HepG2 (cell line): ENCODE measurements at regions not wholly inside any gene's neighbourhood (a gene's known extent, or its start where the extent isn't known, plus 50 kb on each side); places are given as distances from the start of the nearest gene placed in this dataset.

Experiments
- ATAC-seq: fragments of 200-7000 bp; cut with Tn5 transposase; 3 replicates; pipeline ENCODE4 v1.9.1; 2020; ENCODE audit warnings: mild to moderate bottlenecking, moderate library complexity
- BruUV-seq: library from RNA; stranded (reverse); fragments of 400-500 nt; replicated peaks from 2 replicates; lab custom pipeline; 2021; lab: Mats Ljungman, UMichigan
- CTCF ChIA-PET: fragments of 300-600 bp; formaldehyde crosslinking; extraction: SDS; loops from one replicate; lab custom pipeline; 2021; ENCODE audit warnings: low total read pairs, inconsistent platforms, low intra/inter-chr PET ratio; lab: Yijun Ruan, JAX
- POLR2A ChIA-PET: fragments of 350-600 bp; sonication (Branson Sonifier 250); formaldehyde crosslinking; loops from one replicate; lab custom pipeline; 2020; ENCODE audit warnings: antibody characterized with exemption, inconsistent platforms; lab: Yijun Ruan, JAX
- DNase-seq: peaks from one replicate; pipeline ENCODE4 v3.0.0-alpha.2; 2015; ENCODE audit warnings: low spot score
- FAIRE-seq: peaks from 3 replicates; lab custom pipeline; 2011; peaks lifted over from hg19 to GRCh38; lab: Jason Lieb, UNC
- H2AFZ ChIP-seq: one replicate; pipeline ENCODE4 v1.6.1; 2011; ENCODE audit warnings: low read length, inconsistent platforms
- H3K27ac ChIP-seq: fragments of 300-600 bp; 3 replicates; pipeline ENCODE4 v1.8.0; 2011; ENCODE audit warnings: mixed run types, mild to moderate bottlenecking, mixed read lengths, low read length, inconsistent platforms; ENCODE audit not compliant: insufficient read depth; ENCODE audit errors: extremely low read length
- H3K27me3 ChIP-seq, 2 experiments: fragments of 200-600 bp in 1 of 2; 2 replicates in 1 of 2; 3 replicates in 1 of 2; pipeline versions ENCODE4 v1.6.0 to v1.8.0; 2011; ENCODE audit warnings: low read length in 2 of 2, mild to moderate bottlenecking in 2 of 2, moderate library complexity in 2 of 2, inconsistent platforms in 1 of 2; ENCODE audit not compliant: insufficient read depth in 2 of 2, control insufficient read depth in 1 of 2
- H3K36me3 ChIP-seq, 2 experiments: fragments of 200-600 bp in 1 of 2; replicated peaks in 1 of 2; 2 replicates in 1 of 2; 3 replicates in 1 of 2; pipeline versions ENCODE4 v1.5.1 to v1.8.0; 2011; ENCODE audit warnings: low read length in 2 of 2, inconsistent platforms in 1 of 2; ENCODE audit not compliant: insufficient read depth in 2 of 2, control insufficient read depth in 1 of 2
- H3K4me1 ChIP-seq: 2 replicates; pipeline ENCODE4 v1.5.1; 2012; ENCODE audit warnings: low read length, inconsistent platforms; ENCODE audit not compliant: insufficient read depth
- H3K4me2 ChIP-seq: 2 replicates; pipeline ENCODE4 v1.6.0; 2011; ENCODE audit warnings: low read depth, low read length, inconsistent platforms
- H3K4me3 ChIP-seq, 3 experiments: fragments of 200-600 bp in 1 of 3; sonication (generic), shearing (Covaris generic) in 1 of 3; replicated peaks in 1 of 3; 2 replicates each; pipeline ENCODE4 v1.5.1; 2011 to 2016; ENCODE audit warnings: low read length in 3 of 3, inconsistent platforms in 2 of 3, low read depth in 2 of 3, mild to moderate bottlenecking in 2 of 3, control low read depth in 1 of 3, mixed read lengths in 1 of 3; ENCODE audit not compliant: insufficient read depth in 1 of 3
- H3K79me2 ChIP-seq: one replicate; pipeline ENCODE4 v1.6.1; 2011; ENCODE audit warnings: low read length, inconsistent platforms; ENCODE audit not compliant: insufficient read depth
- H3K9ac ChIP-seq: 2 replicates; pipeline ENCODE4 v1.6.0; 2011; ENCODE audit warnings: mild to moderate bottlenecking, low read depth, low read length, inconsistent platforms; ENCODE audit not compliant: insufficient read depth
- H3K9me3 ChIP-seq: 2 replicates; pipeline ENCODE4 v1.5.1; 2012; ENCODE audit warnings: mild to moderate bottlenecking, low read length
- H4K20me1 ChIP-seq: 2 replicates; pipeline ENCODE4 v1.6.0; 2011; ENCODE audit warnings: inconsistent platforms, mild to moderate bottlenecking, low read length, moderate library complexity; ENCODE audit not compliant: insufficient read depth
- ISX ChIP-seq: sonication (generic); formaldehyde crosslinking; conservative IDR thresholded peaks from 2 replicates; pipeline ENCODE4 v1.5.0; 2020; ENCODE audit warnings: missing genetic modification reagents
- KDM5A ChIP-seq: fragments of 200-600 bp; sonication (generic); IDR thresholded peaks from 2 replicates; pipeline ENCODE4 v1.7.0; 2018; ENCODE audit warnings: antibody characterized with exemption, mild to moderate bottlenecking, low read length, borderline replicate concordance
- MTF2 ChIP-seq: sonication (generic); formaldehyde crosslinking; IDR thresholded peaks from 2 replicates; pipeline ENCODE4 v1.5.0; 2020; ENCODE audit warnings: missing genetic modification reagents, borderline replicate concordance
- POGK ChIP-seq: sonication (generic); formaldehyde crosslinking; conservative IDR thresholded peaks from 2 replicates; pipeline ENCODE4 v1.8.0; 2022; ENCODE audit warnings: mild to moderate bottlenecking, moderate library complexity, missing genetic modification reagents
- RFX5 ChIP-seq: IDR thresholded peaks from 2 replicates; pipeline ENCODE4 v1.6.1; 2011; ENCODE audit warnings: low read depth, low read length, improper control_type of control experiment
- YY1 ChIP-seq: IDR thresholded peaks from 2 replicates; pipeline ENCODE4 v1.6.1; 2011; ENCODE audit warnings: low read length, low read depth, moderate library complexity, mild to moderate bottlenecking; ENCODE audit not compliant: insufficient read depth, insufficient replicate concordance
- ZBTB14 ChIP-seq: sonication (generic); formaldehyde crosslinking; IDR thresholded peaks from 2 replicates; pipeline ENCODE4 v1.4.0; 2020; ENCODE audit warnings: missing genetic modification reagents
- ZNF264 ChIP-seq: sonication (generic); formaldehyde crosslinking; IDR thresholded peaks from 2 replicates; pipeline ENCODE4 v1.4.0; 2020; ENCODE audit warnings: missing genetic modification reagents
- ZNF629 ChIP-seq: sonication (generic); formaldehyde crosslinking; conservative IDR thresholded peaks from 2 replicates; pipeline ENCODE4 v1.5.0; 2020; ENCODE audit warnings: missing genetic modification reagents
- ZNF768 ChIP-seq: sonication (generic); formaldehyde crosslinking; IDR thresholded peaks from 2 replicates; pipeline ENCODE4 v1.4.0; 2020; ENCODE audit warnings: missing genetic modification reagents
- ZNF800 ChIP-seq: sonication (generic); formaldehyde crosslinking; IDR thresholded peaks from 2 replicates; pipeline ENCODE4 v1.4.0; 2020; ENCODE audit warnings: missing genetic modification reagents
- ZNF816 ChIP-seq: sonication (generic); formaldehyde crosslinking; IDR thresholded peaks from 2 replicates; pipeline ENCODE4 v1.8.0; 2022; ENCODE audit warnings: missing genetic modification reagents, mild to moderate bottlenecking, borderline replicate concordance
- ZSCAN5A ChIP-seq: sonication (generic); formaldehyde crosslinking; IDR thresholded peaks from 2 replicates; pipeline ENCODE4 v1.8.0; 2022; ENCODE audit warnings: mild to moderate bottlenecking, missing genetic modification reagents, borderline replicate concordance
- WGBS: methylation state at CpG from one replicate; pipeline ENCODE4 v1.1.6; 2017; ENCODE audit warnings: low lambda C conversion rate; 5-methylcytosine and 5-hydroxymethylcytosine counted together
- in situ Hi-C: cut with HindIII; loops from 2 replicates; pipeline ENCODE4 v1.10.0; 2017; ENCODE audit warnings: low pct_unique_long_range_greater_than_20kb; ENCODE audit not compliant: extremely low pct_ligation_motif_present
- intact Hi-C: fragments of 100-400 bp; cut with micrococcal nuclease; formaldehyde crosslinking; loops from one replicate; pipeline ENCODE4 v1.10.0; 2022; ENCODE audit not compliant: unreplicated experiment

GRCh38 chr7:70893422-70893821 is 238.5 kb upstream of the GALNT17 start (continued):
- TF ChIP-seq RFX5 (no peak), KDM5A (no peak), YY1 (no peak)

- no TSS peak for BruUV-seq
- no peak for FAIRE-seq
- intact Hi-C loops: no loop called here
- H3K36me3 ChIP-seq: no peaks in the 10 kb centered on the region
- no peak overlapping the region for H3K4me2 ChIP-seq
- peaks cover 11% of the 10 kb centered on the region; the same call in 1 of the 2 replicates for H3K9me3 ChIP-seq
- H3K79me2 ChIP-seq: no peaks in the 10 kb centered on the region
- in situ Hi-C loops: no loop called here
- ChIA-PET CTCF (no interaction called here), POLR2A (no interaction called here)
- no peaks in the 10 kb centered on the region for H3K4me1 ChIP-seq
- no peak overlapping the region for H2AFZ ChIP-seq
- ATAC-seq: no peak
- H4K20me1 ChIP-seq: no peaks in the 10 kb centered on the region
- H3K4me3 ChIP-seq: no peak overlapping the region
- H3K27me3 ChIP-seq: peaks cover 0 to 3% of the 10 kb centered on the region in 2 experiments; a peak in 2 of 5 replicates
- WGBS: 62% methylated on average over 4 of the region's 4 CpGs
- no peak for DNase-seq
- H3K9ac ChIP-seq: no peak overlapping the region
- H3K27ac ChIP-seq: no peak overlapping the region
- TF ChIP-seq ISX (CRISPR knock-in tag) (no peak), POGK (no peak), ZBTB14 (CRISPR knock-in tag) (no peak), ZNF264 (no peak), ZNF800 (no peak), ZNF816 (CRISPR knock-in tag) (no peak), ZNF629 (CRISPR knock-in tag) (no peak), MTF2 (CRISPR knock-in tag) (no peak), ZNF768 (no peak), ZSCAN5A (CRISPR knock-in tag) (no peak)
Observed at GRCh38 chr7:70893971-70894715, 237.8 kb upstream of the GALNT17 start.
